ENCODE measurements at regions not wholly inside any gene's neighbourhood (a gene's known extent, or its start where the extent isn't known, plus 50 kb on each side); places are given as distances from the start of the nearest gene placed in this dataset.
A peak's percentile ranks its signal among the peaks of the same experiment; 100 is the strongest.

- no peak for DNase-seq (ENCODE audit: low read depth)
- TF ChIP-seq, protein P1, sequence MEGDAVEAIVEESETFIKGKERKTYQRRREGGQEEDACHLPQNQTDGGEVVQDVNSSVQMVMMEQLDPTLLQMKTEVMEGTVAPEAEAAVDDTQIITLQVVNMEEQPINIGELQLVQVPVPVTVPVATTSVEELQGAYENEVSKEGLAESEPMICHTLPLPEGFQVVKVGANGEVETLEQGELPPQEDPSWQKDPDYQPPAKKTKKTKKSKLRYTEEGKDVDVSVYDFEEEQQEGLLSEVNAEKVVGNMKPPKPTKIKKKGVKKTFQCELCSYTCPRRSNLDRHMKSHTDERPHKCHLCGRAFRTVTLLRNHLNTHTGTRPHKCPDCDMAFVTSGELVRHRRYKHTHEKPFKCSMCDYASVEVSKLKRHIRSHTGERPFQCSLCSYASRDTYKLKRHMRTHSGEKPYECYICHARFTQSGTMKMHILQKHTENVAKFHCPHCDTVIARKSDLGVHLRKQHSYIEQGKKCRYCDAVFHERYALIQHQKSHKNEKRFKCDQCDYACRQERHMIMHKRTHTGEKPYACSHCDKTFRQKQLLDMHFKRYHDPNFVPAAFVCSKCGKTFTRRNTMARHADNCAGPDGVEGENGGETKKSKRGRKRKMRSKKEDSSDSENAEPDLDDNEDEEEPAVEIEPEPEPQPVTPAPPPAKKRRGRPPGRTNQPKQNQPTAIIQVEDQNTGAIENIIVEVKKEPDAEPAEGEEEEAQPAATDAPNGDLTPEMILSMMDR (conservative IDR thresholded peaks at IDR 0.05; ENCODE audit: control insufficient read depth, insufficient read depth, low read depth, low read length): no peak
- H3K4me3 ChIP-seq (ENCODE audit: control insufficient read depth, low read depth, low read length): no peak overlapping the region
Measured at GRCh38 chr1:195721210-195721971, 886.8 kb downstream of the KCNT2 start.

DNA sequence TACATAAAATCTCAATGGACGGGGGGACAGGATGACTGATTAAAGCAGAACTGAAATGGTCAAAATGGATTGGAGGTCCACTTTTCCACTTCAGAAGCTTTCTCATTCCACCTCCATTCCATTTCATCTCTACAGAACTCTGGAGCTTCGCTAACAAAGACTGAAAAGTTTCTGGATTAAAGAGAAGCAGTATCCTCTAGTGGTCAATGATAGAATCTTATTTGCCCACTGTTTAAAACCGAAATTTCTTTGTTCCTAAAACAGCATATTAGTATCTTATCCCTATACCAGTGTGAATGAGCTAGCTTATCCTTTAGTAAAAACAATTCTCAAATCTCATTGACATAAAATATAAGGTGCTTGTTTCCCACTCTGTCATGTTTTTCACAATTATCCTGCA is 890.6 kb downstream of the KCNT2 start:
- DNase-seq (ENCODE audit: low read depth): peak; percentile 31
- no peak overlapping the region for H3K4me3 ChIP-seq (ENCODE audit: control insufficient read depth, low read depth, low read length)
- TF ChIP-seq, protein P1 (conservative IDR thresholded peaks at IDR 0.05; ENCODE audit: control insufficient read depth, insufficient read depth, low read depth, low read length): peak; percentile 50

DNA sequence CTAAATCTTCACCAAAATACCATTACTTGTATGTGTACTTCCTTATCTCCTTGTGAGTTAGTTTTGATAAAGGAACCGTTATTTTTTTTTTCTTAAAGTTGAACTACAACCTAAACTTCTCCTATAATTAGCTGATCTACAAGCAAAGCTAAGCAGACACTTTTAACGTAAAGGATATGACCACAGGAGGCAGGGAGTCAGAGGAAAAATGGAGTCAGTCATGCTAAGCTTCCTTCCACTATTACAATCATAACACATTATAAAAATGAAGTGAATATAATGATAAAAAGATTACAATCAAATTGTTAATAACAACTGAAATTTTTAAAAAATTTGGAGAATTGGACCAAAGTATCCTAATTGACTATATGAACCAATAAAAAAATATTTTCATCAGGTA is 892.6 kb downstream of the KCNT2 start:
- H3K4me3 ChIP-seq (ENCODE audit: control insufficient read depth, low read depth, low read length): no peak overlapping the region
- TF ChIP-seq, protein P1 (conservative IDR thresholded peaks at IDR 0.05; ENCODE audit: control insufficient read depth, insufficient read depth, low read depth, low read length): no peak
- DNase-seq (ENCODE audit: low read depth): no peak

DNA sequence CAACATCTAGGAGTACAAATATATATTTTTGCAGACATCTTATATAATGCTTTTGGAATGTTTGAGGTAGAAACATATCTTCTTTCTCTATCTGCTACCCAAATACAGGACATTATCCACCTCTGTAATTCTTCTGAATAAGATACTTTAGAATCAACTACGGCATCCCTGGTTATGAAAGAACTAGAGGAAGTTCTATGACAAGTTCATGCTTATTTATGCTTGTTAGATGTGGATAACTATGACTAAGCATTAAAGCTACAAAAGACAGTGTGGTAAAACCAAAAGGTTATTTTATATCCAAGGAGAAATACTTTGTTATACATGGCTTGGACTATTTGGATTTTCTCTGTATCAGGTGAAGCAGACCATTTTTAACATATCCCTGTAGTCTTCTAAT is 894.0 kb downstream of the KCNT2 start:
- DNase-seq (ENCODE audit: low read depth): peak; percentile 39
- no peak overlapping the region for H3K4me3 ChIP-seq (ENCODE audit: control insufficient read depth, low read depth, low read length)
- TF ChIP-seq, protein P1 (conservative IDR thresholded peaks at IDR 0.05; ENCODE audit: control insufficient read depth, insufficient read depth, low read depth, low read length): no peak

DNA sequence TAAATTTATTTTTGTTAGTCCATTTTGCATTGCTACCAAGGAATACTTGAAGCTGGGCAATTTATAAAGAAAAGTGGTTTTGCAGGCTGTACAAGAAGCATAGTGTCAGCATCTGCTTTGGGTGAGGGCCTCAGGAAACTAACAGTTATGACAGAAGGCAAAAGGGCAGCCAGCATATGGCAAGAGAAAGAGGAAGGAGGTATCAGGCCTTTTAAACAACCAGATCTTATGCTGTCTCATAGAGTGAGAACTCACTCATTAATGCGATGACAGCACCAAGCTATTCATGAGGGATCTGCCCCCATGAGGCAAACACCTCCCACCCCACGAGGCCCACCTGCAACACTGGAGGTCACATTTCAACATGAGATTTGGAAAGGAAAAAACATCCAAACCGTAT is 898.4 kb downstream of the KCNT2 start:
- TF ChIP-seq, protein P1 (conservative IDR thresholded peaks at IDR 0.05; ENCODE audit: control insufficient read depth, insufficient read depth, low read depth, low read length): no peak
- no peak for DNase-seq (ENCODE audit: low read depth)
- H3K4me3 ChIP-seq (ENCODE audit: control insufficient read depth, low read depth, low read length): no peak overlapping the region

DNA sequence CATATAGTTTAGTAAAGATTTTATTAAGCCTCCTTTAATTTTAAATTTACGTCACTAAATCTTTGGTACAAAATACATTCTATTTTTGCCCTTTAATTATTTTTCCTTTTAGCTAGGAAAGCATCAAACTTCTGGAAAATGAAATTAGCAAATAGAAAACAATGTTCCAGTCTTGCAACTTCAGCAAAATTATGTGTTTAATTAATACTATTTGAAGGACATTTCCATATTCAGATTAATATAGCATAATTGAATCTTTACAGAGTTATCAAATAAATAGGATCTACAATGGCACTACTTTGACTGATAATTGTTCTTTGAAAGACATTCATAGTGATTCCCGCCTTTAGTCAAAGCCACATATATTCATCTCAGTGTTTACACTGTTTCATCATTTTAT is 904.2 kb downstream of the KCNT2 start:
- no peak overlapping the region for H3K4me3 ChIP-seq (ENCODE audit: control insufficient read depth, low read depth, low read length)
- TF ChIP-seq, protein P1 (conservative IDR thresholded peaks at IDR 0.05; ENCODE audit: control insufficient read depth, insufficient read depth, low read depth, low read length): no peak
- no peak for DNase-seq (ENCODE audit: low read depth)
